ENCODE measurements at regions not wholly inside any gene's neighbourhood (a gene's known extent, or its start where the extent isn't known, plus 50 kb on each side); places are given as distances from the start of the nearest gene placed in this dataset.

DNA sequence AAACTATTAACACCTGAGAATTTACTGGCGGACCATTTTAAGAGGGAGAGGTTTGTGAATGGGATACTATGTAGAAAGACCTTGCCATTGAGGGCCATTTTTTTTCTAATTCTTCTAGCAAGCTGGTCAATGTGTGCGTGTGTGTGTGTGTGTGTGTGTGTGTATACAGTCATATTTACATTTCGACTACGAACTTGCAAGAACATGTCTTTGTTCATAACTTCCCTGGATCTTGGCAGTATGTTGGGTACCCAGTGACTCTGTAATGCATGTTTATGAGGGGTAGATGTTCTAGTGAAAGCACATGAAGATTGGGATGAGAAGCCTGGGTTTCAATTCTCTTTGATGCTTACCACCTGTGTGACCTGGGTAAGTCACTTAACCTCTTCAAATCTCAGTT is 133.6 kb downstream of the UBE2E3 start:
- Histone ChIP-seq H3K4me2 (ENCODE audit: insufficient read depth, low read length) (no peak overlapping the region), H3K36me3 (ENCODE audit: insufficient read depth, low read length) (no peaks in the 10 kb centered on the region), H3K4me3 (ENCODE audit: low read depth in 1 of 2, low read length in 2 of 2) (no peak overlapping the region), H2AFZ (ENCODE audit: low read depth, low read length) (no peak overlapping the region), H3K9me3 (ENCODE audit: insufficient read depth, low read length, severe bottlenecking) (no peaks in the 10 kb centered on the region), H4K20me1 (ENCODE audit: insufficient read depth, low read length) (no peaks in the 10 kb centered on the region), H3K9ac (ENCODE audit: low read depth, low read length) (no peak overlapping the region), H3K27me3 (ENCODE audit: insufficient read depth, low read length, poor library complexity) (no peaks in the 10 kb centered on the region), H3K79me2 (ENCODE audit: insufficient read depth, low read length) (no peaks in the 10 kb centered on the region), H3K4me1 (ENCODE audit: insufficient read depth, low read length) (no peaks in the 10 kb centered on the region), H3K27ac (ENCODE audit: low read length) (no peak overlapping the region)
- ATAC-seq (ENCODE audit: insufficient read depth, low read depth) (no peak), DNase-seq (no peak)
- TF ChIP-seq EZH2 (IDR thresholded peaks at IDR 0.05; ENCODE audit: borderline replicate concordance, low read depth, low read length, severe bottlenecking), result no peak
- TF ChIP-seq, protein P1, sequence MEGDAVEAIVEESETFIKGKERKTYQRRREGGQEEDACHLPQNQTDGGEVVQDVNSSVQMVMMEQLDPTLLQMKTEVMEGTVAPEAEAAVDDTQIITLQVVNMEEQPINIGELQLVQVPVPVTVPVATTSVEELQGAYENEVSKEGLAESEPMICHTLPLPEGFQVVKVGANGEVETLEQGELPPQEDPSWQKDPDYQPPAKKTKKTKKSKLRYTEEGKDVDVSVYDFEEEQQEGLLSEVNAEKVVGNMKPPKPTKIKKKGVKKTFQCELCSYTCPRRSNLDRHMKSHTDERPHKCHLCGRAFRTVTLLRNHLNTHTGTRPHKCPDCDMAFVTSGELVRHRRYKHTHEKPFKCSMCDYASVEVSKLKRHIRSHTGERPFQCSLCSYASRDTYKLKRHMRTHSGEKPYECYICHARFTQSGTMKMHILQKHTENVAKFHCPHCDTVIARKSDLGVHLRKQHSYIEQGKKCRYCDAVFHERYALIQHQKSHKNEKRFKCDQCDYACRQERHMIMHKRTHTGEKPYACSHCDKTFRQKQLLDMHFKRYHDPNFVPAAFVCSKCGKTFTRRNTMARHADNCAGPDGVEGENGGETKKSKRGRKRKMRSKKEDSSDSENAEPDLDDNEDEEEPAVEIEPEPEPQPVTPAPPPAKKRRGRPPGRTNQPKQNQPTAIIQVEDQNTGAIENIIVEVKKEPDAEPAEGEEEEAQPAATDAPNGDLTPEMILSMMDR (IDR thresholded peaks at IDR 0.05; ENCODE audit: borderline replicate concordance, extremely low read depth, low read length, poor library complexity, severe bottlenecking), result no peak

DNA sequence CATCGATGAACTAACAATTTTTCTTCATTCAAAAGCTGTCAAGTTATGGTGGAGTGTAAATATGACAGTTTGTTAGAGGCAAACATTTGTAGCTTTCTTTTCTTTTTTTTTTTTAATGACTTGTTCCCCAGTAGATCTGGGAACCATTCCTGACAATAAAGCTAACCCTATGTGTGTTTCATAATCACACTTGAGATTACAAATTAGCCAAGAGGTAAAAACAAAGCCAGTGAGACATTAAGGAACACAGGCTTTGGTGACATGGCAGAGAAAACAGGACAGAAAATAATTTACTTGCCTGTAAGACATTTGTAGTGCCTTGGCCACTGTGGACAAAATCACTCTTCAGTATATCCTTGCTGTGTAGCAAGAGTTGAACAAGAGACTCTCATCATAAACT is 135.9 kb downstream of the UBE2E3 start:
- Histone ChIP-seq H3K36me3 (ENCODE audit: insufficient read depth, low read length) (no peaks in the 10 kb centered on the region), H2AFZ (ENCODE audit: low read depth, low read length) (no peak overlapping the region), H3K9ac (ENCODE audit: low read depth, low read length) (no peak overlapping the region), H3K4me3 (ENCODE audit: low read depth in 1 of 2, low read length in 2 of 2) (no peak overlapping the region), H3K27me3 (ENCODE audit: insufficient read depth, low read length, poor library complexity) (no peaks in the 10 kb centered on the region), H3K27ac (ENCODE audit: low read length) (no peak overlapping the region), H4K20me1 (ENCODE audit: insufficient read depth, low read length) (no peaks in the 10 kb centered on the region), H3K4me1 (ENCODE audit: insufficient read depth, low read length) (no peaks in the 10 kb centered on the region), H3K79me2 (ENCODE audit: insufficient read depth, low read length) (no peaks in the 10 kb centered on the region), H3K9me3 (ENCODE audit: insufficient read depth, low read length, severe bottlenecking) (no peaks in the 10 kb centered on the region), H3K4me2 (ENCODE audit: insufficient read depth, low read length) (no peak overlapping the region)
- TF ChIP-seq EZH2 (IDR thresholded peaks at IDR 0.05; ENCODE audit: borderline replicate concordance, low read depth, low read length, severe bottlenecking), result no peak
- TF ChIP-seq, protein P1 (IDR thresholded peaks at IDR 0.05; ENCODE audit: borderline replicate concordance, extremely low read depth, low read length, poor library complexity, severe bottlenecking), result no peak
- ATAC-seq (ENCODE audit: insufficient read depth, low read depth) (no peak), DNase-seq (no peak)

DNA sequence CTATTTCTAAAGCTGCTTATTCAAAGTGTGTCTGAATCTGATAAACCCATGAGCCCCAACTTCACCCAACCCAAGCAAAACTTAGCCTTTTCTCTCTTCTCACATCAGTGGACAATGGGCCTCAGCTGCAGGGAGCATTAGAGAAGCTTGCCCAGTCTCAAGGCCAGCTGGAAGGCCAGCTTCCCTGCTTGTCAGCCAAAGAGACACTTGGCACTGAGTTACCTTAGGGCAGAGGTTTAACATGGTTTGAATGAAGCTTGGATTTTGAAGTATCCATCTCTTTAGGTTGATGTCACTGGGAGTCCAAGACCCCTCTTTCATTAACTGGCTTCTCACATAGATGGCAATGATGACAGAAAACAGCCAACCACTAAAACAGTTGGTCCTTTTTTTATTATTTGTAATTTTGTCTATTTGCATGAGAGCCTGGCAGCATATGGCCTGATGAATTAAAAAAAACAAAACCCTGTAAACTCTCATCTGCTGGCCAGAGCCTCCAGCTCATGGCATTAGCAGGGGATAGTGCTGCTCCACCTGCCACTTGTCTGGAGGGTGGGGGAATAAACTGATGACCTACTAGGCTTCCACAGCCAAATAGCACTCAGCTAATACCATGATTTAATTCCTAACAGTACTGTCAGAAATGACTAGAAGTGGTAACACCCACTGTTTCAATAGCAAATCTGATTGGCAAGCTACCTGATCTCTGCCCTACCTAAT is 137.0 kb downstream of the UBE2E3 start:
- Histone ChIP-seq H3K36me3 (ENCODE audit: insufficient read depth, low read length) (no peaks in the 10 kb centered on the region), H3K27me3 (ENCODE audit: insufficient read depth, low read length, poor library complexity) (no peaks in the 10 kb centered on the region), H3K9me3 (ENCODE audit: insufficient read depth, low read length, severe bottlenecking) (no peaks in the 10 kb centered on the region), H3K4me1 (ENCODE audit: insufficient read depth, low read length) (no peaks in the 10 kb centered on the region), H2AFZ (ENCODE audit: low read depth, low read length) (no peak overlapping the region), H3K4me3 (ENCODE audit: low read depth in 1 of 2, low read length in 2 of 2) (no peak overlapping the region), H3K9ac (ENCODE audit: low read depth, low read length) (no peak overlapping the region), H3K79me2 (ENCODE audit: insufficient read depth, low read length) (no peaks in the 10 kb centered on the region), H3K4me2 (ENCODE audit: insufficient read depth, low read length) (no peak overlapping the region), H3K27ac (ENCODE audit: low read length) (no peak overlapping the region), H4K20me1 (ENCODE audit: insufficient read depth, low read length) (no peaks in the 10 kb centered on the region)
- DNase-seq (no peak), ATAC-seq (ENCODE audit: insufficient read depth, low read depth) (no peak)
- no peak for TF ChIP-seq EZH2 (IDR thresholded peaks at IDR 0.05; ENCODE audit: borderline replicate concordance, low read depth, low read length, severe bottlenecking)
- TF ChIP-seq, protein P1 (IDR thresholded peaks at IDR 0.05; ENCODE audit: borderline replicate concordance, extremely low read depth, low read length, poor library complexity, severe bottlenecking), result no peak
